Subcutaneous abdominal adipose tissue (tissue), 5 donors: ENCODE measurements at regions not wholly inside any gene's neighbourhood (a gene's known extent, or its start where the extent isn't known, plus 50 kb on each side); places are given as distances from the start of the nearest gene placed in this dataset.
"Not testable (repeated sequence)": the region's sequence is repeated elsewhere in the genome, so short reads cannot be mapped to it uniquely, and the experiment has no call there.

Source experiments
- H3K27ac ChIP-seq: one replicate; pipeline ENCODE4 v1.7.0; 2013; ENCODE audit warnings: low read depth, mild to moderate bottlenecking, inconsistent platforms, low read length, moderate library complexity
- H3K27me3 ChIP-seq, 5 donors: one replicate each; pipeline ENCODE4 v1.7.0; 2013; ENCODE audit warnings: low read length in 5 of 5, inconsistent platforms in 1 of 5; ENCODE audit not compliant: control insufficient read depth in 5 of 5, insufficient read depth in 4 of 5
- H3K36me3 ChIP-seq, 5 donors: one replicate each; pipeline ENCODE4 v1.7.0; 2013; ENCODE audit warnings: low read length in 5 of 5; ENCODE audit not compliant: control insufficient read depth in 5 of 5, insufficient read depth in 5 of 5
- H3K4me1 ChIP-seq, 5 donors: one replicate each; pipeline ENCODE4 v1.7.0; 2013; ENCODE audit warnings: low read length in 5 of 5, mild to moderate bottlenecking in 3 of 5, moderate library complexity in 1 of 5; ENCODE audit not compliant: control insufficient read depth in 5 of 5, insufficient read depth in 5 of 5
- H3K4me3 ChIP-seq, 5 donors: one replicate each; pipeline ENCODE4 v1.7.0; 2013; ENCODE audit warnings: low read length in 5 of 5, low read depth in 1 of 5
- H3K9ac ChIP-seq, 5 donors: one replicate each; pipeline ENCODE4 v1.7.0; 2013; ENCODE audit warnings: low read length in 5 of 5, mild to moderate bottlenecking in 4 of 5, moderate library complexity in 3 of 5
- H3K9me3 ChIP-seq, 5 donors: one replicate each; pipeline ENCODE4 v1.7.0; 2013; ENCODE audit warnings: low read length in 5 of 5; ENCODE audit not compliant: control insufficient read depth in 5 of 5
- donor health status: healthy.
- donor health status: healthy.
- donor health status: healthy.
- donor health status: healthy.
- donor health status: healthy.

GRCh38 chr21:25531538-25532250, 75.6 kb downstream of the MRPL39 start:
- not testable (repeated sequence) for H3K9ac ChIP-seq, H3K27me3 ChIP-seq, H3K4me3 ChIP-seq, H3K36me3 ChIP-seq, H3K4me1 ChIP-seq, H3K9me3 ChIP-seq, H3K27ac ChIP-seq

GRCh38 chr21:25528515-25528914, 78.8 kb downstream of the MRPL39 start:
- no peak overlapping the region for H3K4me3 ChIP-seq
- H3K9ac ChIP-seq, result no peak overlapping the region
- no peak overlapping the region for H3K27ac ChIP-seq
- H3K9me3 ChIP-seq, result peaks cover 0 to 2% (median 0%) of the 10 kb centered on the region in 5 donors
- H3K4me1 ChIP-seq, result no peaks in the 10 kb centered on the region
- H3K27me3 ChIP-seq, result no peaks in the 10 kb centered on the region
- H3K36me3 ChIP-seq, result no peaks in the 10 kb centered on the region

- Histone ChIP-seq H3K27me3 (no peaks in the 10 kb centered on the region), H3K9ac (no peak overlapping the region), H3K27ac (no peak overlapping the region), H3K4me3 (no peak overlapping the region), H3K9me3 (no peaks in the 10 kb centered on the region), H3K36me3 (no peaks in the 10 kb centered on the region), H3K4me1 (no peaks in the 10 kb centered on the region)
Measured at GRCh38 chr21:25518491-25518911, 88.8 kb downstream of the MRPL39 start.

GRCh38 chr21:25515484-25516405, 91.5 kb downstream of the MRPL39 start:
- Histone ChIP-seq H3K4me3 (no peak overlapping the region), H3K9ac (no peak overlapping the region), H3K36me3 (no peaks in the 10 kb centered on the region), H3K4me1 (no peaks in the 10 kb centered on the region), H3K9me3 (no peaks in the 10 kb centered on the region), H3K27ac (no peak overlapping the region), H3K27me3 (no peaks in the 10 kb centered on the region)

DNA sequence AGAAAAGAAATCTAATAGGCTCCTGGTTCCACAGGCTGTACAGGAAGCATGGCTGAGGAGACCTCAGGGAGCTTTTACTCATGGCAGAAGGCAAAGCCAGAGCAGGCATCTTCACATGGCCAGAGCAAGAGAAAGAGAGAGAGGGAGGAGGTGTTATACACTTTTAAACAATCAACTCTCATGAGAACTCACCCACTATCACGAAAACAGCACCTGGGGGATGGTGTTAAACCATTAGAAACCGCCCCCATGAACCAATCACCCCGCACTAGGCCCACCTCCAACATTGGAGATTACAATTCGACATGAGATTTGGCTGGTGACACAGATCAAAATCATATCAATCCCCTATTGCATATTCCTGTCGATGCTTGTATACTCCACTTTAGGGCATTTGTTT, 93.5 kb downstream of the MRPL39 start:
- no peak overlapping the region for H3K4me3 ChIP-seq
- no peak overlapping the region for H3K9ac ChIP-seq
- H3K9me3 ChIP-seq, result no peaks in the 10 kb centered on the region
- H3K27ac ChIP-seq, result no peak overlapping the region
- no peaks in the 10 kb centered on the region for H3K27me3 ChIP-seq
- no peaks in the 10 kb centered on the region for H3K36me3 ChIP-seq
- H3K4me1 ChIP-seq, result no peaks in the 10 kb centered on the region

GRCh38 chr21:25512095-25513081, 94.9 kb downstream of the MRPL39 start:
- Histone ChIP-seq H3K9ac (no peak overlapping the region), H3K4me3 (no peak overlapping the region), H3K4me1 (no peaks in the 10 kb centered on the region), H3K27me3 (no peaks in the 10 kb centered on the region), H3K27ac (no peak overlapping the region), H3K36me3 (no peaks in the 10 kb centered on the region), H3K9me3 (no peaks in the 10 kb centered on the region)

GRCh38 chr21:25509862-25510261, 97.4 kb downstream of the MRPL39 start:
- Histone ChIP-seq H3K9me3 (no peaks in the 10 kb centered on the region), H3K36me3 (no peaks in the 10 kb centered on the region), H3K27me3 (no peaks in the 10 kb centered on the region), H3K4me1 (no peaks in the 10 kb centered on the region), H3K9ac (no peak overlapping the region), H3K4me3 (no peak overlapping the region), H3K27ac (no peak overlapping the region)

DNA sequence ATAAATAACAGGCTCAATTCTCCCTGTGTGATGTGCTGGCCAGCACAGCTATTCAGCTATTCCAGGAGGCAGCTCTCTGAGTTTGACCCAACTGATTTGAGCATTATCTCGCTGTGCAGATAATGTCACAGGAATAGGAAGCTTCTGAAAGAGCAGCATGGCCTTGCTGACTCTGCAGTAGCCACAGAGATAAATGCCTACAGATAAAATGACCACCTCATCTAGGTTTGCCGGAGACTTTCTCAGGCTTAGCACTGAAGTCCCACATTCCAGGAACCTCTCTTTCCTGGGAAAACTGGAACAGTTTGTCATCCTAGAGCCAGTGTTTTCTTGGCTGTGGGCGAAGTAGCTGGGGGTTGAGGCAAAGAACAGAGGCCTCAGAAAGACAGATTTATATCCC, 98.9 kb downstream of the MRPL39 start:
- H3K4me3 ChIP-seq, result no peak overlapping the region
- H3K9me3 ChIP-seq, result no peaks in the 10 kb centered on the region
- H3K27ac ChIP-seq, result no peak overlapping the region
- H3K9ac ChIP-seq, result no peak overlapping the region
- H3K4me1 ChIP-seq, result no peaks in the 10 kb centered on the region
- H3K27me3 ChIP-seq, result no peaks in the 10 kb centered on the region
- H3K36me3 ChIP-seq, result no peaks in the 10 kb centered on the region

DNA sequence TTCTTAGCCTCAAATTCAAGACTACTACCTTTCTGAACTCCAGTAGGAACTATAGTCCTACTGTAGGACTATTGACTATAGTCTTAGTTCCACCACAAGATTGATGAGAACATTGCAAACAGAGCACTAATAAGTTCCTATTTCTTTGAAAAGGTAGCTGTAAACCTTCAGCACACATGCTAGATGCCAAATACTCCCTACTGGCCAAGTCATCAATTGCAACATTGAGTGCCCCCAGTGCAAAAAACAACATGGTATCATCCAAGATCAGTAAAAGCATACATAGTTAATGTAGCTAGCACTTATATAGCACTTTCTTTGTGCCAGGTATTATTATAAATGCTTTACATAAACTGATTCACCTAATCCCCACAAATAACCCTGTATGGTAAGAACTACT, 99.8 kb downstream of the MRPL39 start:
- no peaks in the 10 kb centered on the region for H3K4me1 ChIP-seq
- H3K9ac ChIP-seq, result no peak overlapping the region
- H3K9me3 ChIP-seq, result no peaks in the 10 kb centered on the region
- H3K4me3 ChIP-seq, result no peak overlapping the region
- H3K27ac ChIP-seq, result no peak overlapping the region
- no peaks in the 10 kb centered on the region for H3K27me3 ChIP-seq
- H3K36me3 ChIP-seq, result no peaks in the 10 kb centered on the region
